WTC11 (cell line): ENCODE measurements at regions not wholly inside any gene's neighbourhood (a gene's known extent, or its start where the extent isn't known, plus 50 kb on each side); places are given as distances from the start of the nearest gene placed in this dataset.

Experiments
- ATAC-seq: fragments of 200-7000 bp; cut with Tn5 transposase; 2 replicates; pipeline ENCODE4 v1.10.0; 2021; ENCODE audit warnings: mild to moderate bottlenecking, moderate library complexity
- CTCF ChIA-PET: fragments of 300-600 bp; sonication (Branson Sonifier 250); formaldehyde crosslinking; loops from one replicate; lab custom pipeline; 2021; ENCODE audit warnings: antibody characterized with exemption; lab: Charles Lee
- POLR2A ChIA-PET: fragments of 350-600 bp; sonication (Branson Sonifier 250); formaldehyde crosslinking; loops from one replicate; lab custom pipeline; 2021; ENCODE audit warnings: antibody characterized with exemption; lab: Charles Lee
- DNase-seq: peaks from one replicate; pipeline ENCODE4 v3.0.0; 2021; ENCODE audit warnings: low spot score
- H3K27ac Mint-ChIP-seq: 2 replicates; pipeline ENCODE4 v1.8.0; 2021; ENCODE audit warnings: mixed read lengths
- H3K27me3 Mint-ChIP-seq: 2 replicates; pipeline ENCODE4 v1.8.0; 2021; ENCODE audit warnings: low read depth, mild to moderate bottlenecking, moderate library complexity, mixed read lengths
- H3K36me3 Mint-ChIP-seq: 2 replicates; pipeline ENCODE4 v1.8.0; 2021; ENCODE audit warnings: mixed read lengths
- H3K4me1 Mint-ChIP-seq: 2 replicates; pipeline ENCODE4 v1.8.0; 2022; ENCODE audit warnings: mixed read lengths
- H3K4me3 Mint-ChIP-seq: 2 replicates; pipeline ENCODE4 v1.8.0; 2021; ENCODE audit warnings: mild to moderate bottlenecking, moderate library complexity, mixed read lengths
- H3K9me3 Mint-ChIP-seq: 2 replicates; pipeline ENCODE4 v1.8.0; 2021; ENCODE audit warnings: mixed read lengths
- EMX1 ChIP-seq: fragments of 250-450 bp; sonication (Bioruptor Pico); IDR thresholded peaks from 2 replicates; pipeline ENCODE4 v1.8.0; 2021; ENCODE audit warnings: mild to moderate bottlenecking
- ESRRA ChIP-seq: sonication (generic); formaldehyde crosslinking; IDR thresholded peaks from 2 replicates; pipeline ENCODE4 v1.8.1; 2022; ENCODE audit warnings: mild to moderate bottlenecking, missing genetic modification reagents, borderline replicate concordance
- NFE2L1 ChIP-seq: sonication (generic); formaldehyde crosslinking; IDR thresholded peaks from 2 replicates; pipeline ENCODE4 v1.8.1; 2023; ENCODE audit warnings: missing genetic modification reagents
- TCF7 ChIP-seq: sonication (generic); formaldehyde crosslinking; IDR thresholded peaks from 2 replicates; pipeline ENCODE4 v1.8.0; 2022; ENCODE audit warnings: mild to moderate bottlenecking, low read depth, missing genetic modification reagents, moderate library complexity
- ZBTB21 ChIP-seq: sonication (generic); formaldehyde crosslinking; IDR thresholded peaks from 2 replicates; pipeline ENCODE4 v1.8.1; 2023; ENCODE audit warnings: mild to moderate bottlenecking, missing genetic modification reagents, borderline replicate concordance
- ZNF121 ChIP-seq: sonication (generic); formaldehyde crosslinking; IDR thresholded peaks from 2 replicates; pipeline ENCODE4 v1.8.0; 2023; ENCODE audit warnings: missing genetic modification reagents
- ZNF219 ChIP-seq: sonication (generic); formaldehyde crosslinking; IDR thresholded peaks from 2 replicates; pipeline ENCODE4 v1.8.0; 2023; ENCODE audit warnings: missing genetic modification reagents, mild to moderate bottlenecking, borderline replicate concordance
- TF ChIP-seq, protein P1 (sequence below): sonication (generic); formaldehyde crosslinking; IDR thresholded peaks from 2 replicates; pipeline ENCODE4 v1.8.0; 2022; ENCODE audit warnings: mild to moderate bottlenecking, missing genetic modification reagents
- TF ChIP-seq, protein P2 (sequence below): sonication (generic); formaldehyde crosslinking; IDR thresholded peaks from 2 replicates; pipeline ENCODE4 v1.8.1; 2022; ENCODE audit warnings: low read depth, missing genetic modification reagents, borderline replicate concordance
- TF ChIP-seq, protein P3 (sequence below): sonication (generic); formaldehyde crosslinking; IDR thresholded peaks from 2 replicates; pipeline ENCODE4 v1.8.1; 2023; ENCODE audit warnings: mild to moderate bottlenecking, missing genetic modification reagents
- TF ChIP-seq, protein P4 (sequence below): sonication (generic); formaldehyde crosslinking; IDR thresholded peaks from 2 replicates; pipeline ENCODE4 v1.8.1; 2022; ENCODE audit warnings: missing genetic modification reagents, borderline replicate concordance
- TF ChIP-seq, protein P5 (sequence below): fragments of 250-450 bp; sonication (Bioruptor Pico); IDR thresholded peaks from 2 replicates; pipeline ENCODE4 v2.1.2; 2022; ENCODE audit warnings: mild to moderate bottlenecking, moderate library complexity
- TF ChIP-seq, protein P6 (sequence below): sonication (generic); formaldehyde crosslinking; IDR thresholded peaks from 2 replicates; pipeline ENCODE4 v1.8.1; 2023; ENCODE audit warnings: mild to moderate bottlenecking, moderate library complexity, missing genetic modification reagents
- TF ChIP-seq, protein P7 (sequence below): sonication (generic); formaldehyde crosslinking; conservative IDR thresholded peaks from 2 replicates; pipeline ENCODE4 v1.8.1; 2023; ENCODE audit warnings: mild to moderate bottlenecking, low read depth, missing genetic modification reagents, moderate library complexity

DNA sequence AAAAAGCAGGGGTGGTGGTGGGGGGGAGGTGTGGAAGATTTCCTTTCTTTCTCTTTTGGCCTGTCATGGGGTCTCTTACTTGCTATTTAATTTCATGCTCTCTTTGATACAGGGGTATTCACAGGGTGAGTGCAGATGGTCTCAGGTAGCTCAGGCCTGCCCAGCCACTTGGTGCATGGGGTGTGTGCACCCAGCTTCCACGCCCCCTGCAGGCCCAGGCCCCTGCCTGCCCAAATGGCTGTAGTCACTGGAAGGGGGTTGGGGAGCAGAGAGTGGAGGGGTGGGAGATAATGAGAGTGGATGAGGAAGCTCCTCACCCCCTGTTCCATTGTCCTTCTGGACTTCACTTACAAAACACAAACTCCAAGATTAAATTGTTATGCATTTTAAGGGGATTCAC is 133.6 kb upstream of the SGK1 start:
- no peaks in the 10 kb centered on the region for H3K27me3 Mint-ChIP-seq
- H3K9me3 Mint-ChIP-seq = no peaks in the 10 kb centered on the region
- POLR2A ChIA-PET = no interaction called here
- H3K4me3 Mint-ChIP-seq = no peak overlapping the region
- H3K36me3 Mint-ChIP-seq = no peaks in the 10 kb centered on the region
- H3K4me1 Mint-ChIP-seq = peaks cover 33% of the 10 kb centered on the region
- DNase-seq = peak; percentile 38
- ATAC-seq = peak; percentile 79
- no peak overlapping the region for H3K27ac Mint-ChIP-seq
- CTCF ChIA-PET = interaction anchor here (0.6 kb wide), 1 partner anchor 959 kb away, joined by 3 read pairs; no protein-coding TSS in a partner anchor
- TF ChIP-seq, protein P1, sequence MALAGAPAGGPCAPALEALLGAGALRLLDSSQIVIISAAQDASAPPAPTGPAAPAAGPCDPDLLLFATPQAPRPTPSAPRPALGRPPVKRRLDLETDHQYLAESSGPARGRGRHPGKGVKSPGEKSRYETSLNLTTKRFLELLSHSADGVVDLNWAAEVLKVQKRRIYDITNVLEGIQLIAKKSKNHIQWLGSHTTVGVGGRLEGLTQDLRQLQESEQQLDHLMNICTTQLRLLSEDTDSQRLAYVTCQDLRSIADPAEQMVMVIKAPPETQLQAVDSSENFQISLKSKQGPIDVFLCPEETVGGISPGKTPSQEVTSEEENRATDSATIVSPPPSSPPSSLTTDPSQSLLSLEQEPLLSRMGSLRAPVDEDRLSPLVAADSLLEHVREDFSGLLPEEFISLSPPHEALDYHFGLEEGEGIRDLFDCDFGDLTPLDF (CRISPR knock-in tag) = no peak
- TF ChIP-seq, protein P2, sequence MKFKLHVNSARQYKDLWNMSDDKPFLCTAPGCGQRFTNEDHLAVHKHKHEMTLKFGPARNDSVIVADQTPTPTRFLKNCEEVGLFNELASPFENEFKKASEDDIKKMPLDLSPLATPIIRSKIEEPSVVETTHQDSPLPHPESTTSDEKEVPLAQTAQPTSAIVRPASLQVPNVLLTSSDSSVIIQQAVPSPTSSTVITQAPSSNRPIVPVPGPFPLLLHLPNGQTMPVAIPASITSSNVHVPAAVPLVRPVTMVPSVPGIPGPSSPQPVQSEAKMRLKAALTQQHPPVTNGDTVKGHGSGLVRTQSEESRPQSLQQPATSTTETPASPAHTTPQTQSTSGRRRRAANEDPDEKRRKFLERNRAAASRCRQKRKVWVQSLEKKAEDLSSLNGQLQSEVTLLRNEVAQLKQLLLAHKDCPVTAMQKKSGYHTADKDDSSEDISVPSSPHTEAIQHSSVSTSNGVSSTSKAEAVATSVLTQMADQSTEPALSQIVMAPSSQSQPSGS = no peak
- no peak for TF ChIP-seq EMX1 (CRISPR knock-in tag)
- no peak for TF ChIP-seq ZNF121 (CRISPR knock-in tag)
- TF ChIP-seq, protein P3, sequence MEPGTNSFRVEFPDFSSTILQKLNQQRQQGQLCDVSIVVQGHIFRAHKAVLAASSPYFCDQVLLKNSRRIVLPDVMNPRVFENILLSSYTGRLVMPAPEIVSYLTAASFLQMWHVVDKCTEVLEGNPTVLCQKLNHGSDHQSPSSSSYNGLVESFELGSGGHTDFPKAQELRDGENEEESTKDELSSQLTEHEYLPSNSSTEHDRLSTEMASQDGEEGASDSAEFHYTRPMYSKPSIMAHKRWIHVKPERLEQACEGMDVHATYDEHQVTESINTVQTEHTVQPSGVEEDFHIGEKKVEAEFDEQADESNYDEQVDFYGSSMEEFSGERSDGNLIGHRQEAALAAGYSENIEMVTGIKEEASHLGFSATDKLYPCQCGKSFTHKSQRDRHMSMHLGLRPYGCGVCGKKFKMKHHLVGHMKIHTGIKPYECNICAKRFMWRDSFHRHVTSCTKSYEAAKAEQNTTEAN (CRISPR knock-in tag) = no peak
- no peak for TF ChIP-seq ZNF219 (CRISPR knock-in tag)
- TF ChIP-seq, protein P4, sequence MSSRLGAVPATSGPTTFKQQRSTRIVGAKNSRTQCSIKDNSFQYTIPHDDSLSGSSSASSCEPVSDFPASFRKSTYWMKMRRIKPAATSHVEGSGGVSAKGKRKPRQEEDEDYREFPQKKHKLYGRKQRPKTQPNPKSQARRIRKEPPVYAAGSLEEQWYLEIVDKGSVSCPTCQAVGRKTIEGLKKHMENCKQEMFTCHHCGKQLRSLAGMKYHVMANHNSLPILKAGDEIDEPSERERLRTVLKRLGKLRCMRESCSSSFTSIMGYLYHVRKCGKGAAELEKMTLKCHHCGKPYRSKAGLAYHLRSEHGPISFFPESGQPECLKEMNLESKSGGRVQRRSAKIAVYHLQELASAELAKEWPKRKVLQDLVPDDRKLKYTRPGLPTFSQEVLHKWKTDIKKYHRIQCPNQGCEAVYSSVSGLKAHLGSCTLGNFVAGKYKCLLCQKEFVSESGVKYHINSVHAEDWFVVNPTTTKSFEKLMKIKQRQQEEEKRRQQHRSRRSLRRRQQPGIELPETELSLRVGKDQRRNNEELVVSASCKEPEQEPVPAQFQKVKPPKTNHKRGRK (CRISPR knock-in tag) = no peak
- TF ChIP-seq, protein P5, sequence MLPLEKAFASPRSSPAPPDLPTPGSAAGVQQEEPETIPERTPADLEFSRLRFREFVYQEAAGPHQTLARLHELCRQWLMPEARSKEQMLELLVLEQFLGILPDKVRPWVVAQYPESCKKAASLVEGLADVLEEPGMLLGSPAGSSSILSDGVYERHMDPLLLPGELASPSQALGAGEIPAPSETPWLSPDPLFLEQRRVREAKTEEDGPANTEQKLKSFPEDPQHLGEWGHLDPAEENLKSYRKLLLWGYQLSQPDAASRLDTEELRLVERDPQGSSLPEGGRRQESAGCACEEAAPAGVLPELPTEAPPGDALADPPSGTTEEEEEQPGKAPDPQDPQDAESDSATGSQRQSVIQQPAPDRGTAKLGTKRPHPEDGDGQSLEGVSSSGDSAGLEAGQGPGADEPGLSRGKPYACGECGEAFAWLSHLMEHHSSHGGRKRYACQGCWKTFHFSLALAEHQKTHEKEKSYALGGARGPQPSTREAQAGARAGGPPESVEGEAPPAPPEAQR (CRISPR knock-in tag) = no peak
- TF ChIP-seq, protein P6, sequence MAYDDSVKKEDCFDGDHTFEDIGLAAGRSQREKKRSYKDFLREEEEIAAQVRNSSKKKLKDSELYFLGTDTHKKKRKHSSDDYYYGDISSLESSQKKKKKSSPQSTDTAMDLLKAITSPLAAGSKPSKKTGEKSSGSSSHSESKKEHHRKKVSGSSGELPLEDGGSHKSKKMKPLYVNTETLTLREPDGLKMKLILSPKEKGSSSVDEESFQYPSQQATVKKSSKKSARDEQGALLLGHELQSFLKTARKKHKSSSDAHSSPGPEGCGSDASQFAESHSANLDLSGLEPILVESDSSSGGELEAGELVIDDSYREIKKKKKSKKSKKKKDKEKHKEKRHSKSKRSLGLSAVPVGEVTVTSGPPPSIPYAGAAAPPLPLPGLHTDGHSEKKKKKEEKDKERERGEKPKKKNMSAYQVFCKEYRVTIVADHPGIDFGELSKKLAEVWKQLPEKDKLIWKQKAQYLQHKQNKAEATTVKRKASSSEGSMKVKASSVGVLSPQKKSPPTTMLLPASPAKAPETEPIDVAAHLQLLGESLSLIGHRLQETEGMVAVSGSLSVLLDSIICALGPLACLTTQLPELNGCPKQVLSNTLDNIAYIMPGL (CRISPR knock-in tag) = no peak
- TF ChIP-seq, protein P7, sequence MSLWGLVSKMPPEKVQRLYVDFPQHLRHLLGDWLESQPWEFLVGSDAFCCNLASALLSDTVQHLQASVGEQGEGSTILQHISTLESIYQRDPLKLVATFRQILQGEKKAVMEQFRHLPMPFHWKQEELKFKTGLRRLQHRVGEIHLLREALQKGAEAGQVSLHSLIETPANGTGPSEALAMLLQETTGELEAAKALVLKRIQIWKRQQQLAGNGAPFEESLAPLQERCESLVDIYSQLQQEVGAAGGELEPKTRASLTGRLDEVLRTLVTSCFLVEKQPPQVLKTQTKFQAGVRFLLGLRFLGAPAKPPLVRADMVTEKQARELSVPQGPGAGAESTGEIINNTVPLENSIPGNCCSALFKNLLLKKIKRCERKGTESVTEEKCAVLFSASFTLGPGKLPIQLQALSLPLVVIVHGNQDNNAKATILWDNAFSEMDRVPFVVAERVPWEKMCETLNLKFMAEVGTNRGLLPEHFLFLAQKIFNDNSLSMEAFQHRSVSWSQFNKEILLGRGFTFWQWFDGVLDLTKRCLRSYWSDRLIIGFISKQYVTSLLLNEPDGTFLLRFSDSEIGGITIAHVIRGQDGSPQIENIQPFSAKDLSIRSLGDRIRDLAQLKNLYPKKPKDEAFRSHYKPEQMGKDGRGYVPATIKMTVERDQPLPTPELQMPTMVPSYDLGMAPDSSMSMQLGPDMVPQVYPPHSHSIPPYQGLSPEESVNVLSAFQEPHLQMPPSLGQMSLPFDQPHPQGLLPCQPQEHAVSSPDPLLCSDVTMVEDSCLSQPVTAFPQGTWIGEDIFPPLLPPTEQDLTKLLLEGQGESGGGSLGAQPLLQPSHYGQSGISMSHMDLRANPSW (CRISPR knock-in tag) = no peak
- TF ChIP-seq TCF7 (CRISPR knock-in tag) = no peak
- no peak for TF ChIP-seq NFE2L1
- no peak for TF ChIP-seq ZBTB21
- TF ChIP-seq ESRRA (CRISPR knock-in tag) = no peak
